ENCODE measurements at regions not wholly inside any gene's neighbourhood (a gene's known extent, or its start where the extent isn't known, plus 50 kb on each side); places are given as distances from the start of the nearest gene placed in this dataset.

DNA sequence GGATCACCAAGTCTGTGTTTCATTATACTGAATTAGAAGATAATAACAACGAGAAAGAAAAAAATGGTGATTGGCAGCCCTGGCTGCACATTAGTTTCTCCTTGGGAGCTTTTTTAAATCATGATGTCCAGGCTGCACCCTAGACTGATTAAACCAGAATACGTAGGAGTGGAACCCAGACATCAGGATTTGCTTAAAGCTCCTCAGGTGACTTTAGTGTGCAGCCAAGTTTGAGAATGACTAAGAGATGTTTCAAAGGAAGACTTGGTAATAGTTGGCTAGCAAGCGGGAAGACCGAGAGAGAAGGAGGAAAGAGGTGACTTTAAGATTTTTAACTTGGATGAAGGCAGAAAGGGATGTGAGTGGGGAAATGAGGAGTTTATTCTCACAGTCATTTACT, 71.4 kb upstream of the SERP2 start:
- FAIRE-seq (no peak), DNase-seq (no peak)
- no peak overlapping the region for H3K4me3 ChIP-seq (ENCODE audit: low read length in 3 of 3)
- H3K27ac ChIP-seq (ENCODE audit: low read depth in 2 of 2, low read length in 2 of 2): no peak overlapping the region
- no peaks in the 10 kb centered on the region for H3K36me3 ChIP-seq (ENCODE audit: control insufficient read depth in 2 of 3, insufficient read depth in 3 of 3, low read length in 3 of 3)
- intact Hi-C loops (cut with DNase I): no loop called here
- TF ChIP-seq, protein P1, sequence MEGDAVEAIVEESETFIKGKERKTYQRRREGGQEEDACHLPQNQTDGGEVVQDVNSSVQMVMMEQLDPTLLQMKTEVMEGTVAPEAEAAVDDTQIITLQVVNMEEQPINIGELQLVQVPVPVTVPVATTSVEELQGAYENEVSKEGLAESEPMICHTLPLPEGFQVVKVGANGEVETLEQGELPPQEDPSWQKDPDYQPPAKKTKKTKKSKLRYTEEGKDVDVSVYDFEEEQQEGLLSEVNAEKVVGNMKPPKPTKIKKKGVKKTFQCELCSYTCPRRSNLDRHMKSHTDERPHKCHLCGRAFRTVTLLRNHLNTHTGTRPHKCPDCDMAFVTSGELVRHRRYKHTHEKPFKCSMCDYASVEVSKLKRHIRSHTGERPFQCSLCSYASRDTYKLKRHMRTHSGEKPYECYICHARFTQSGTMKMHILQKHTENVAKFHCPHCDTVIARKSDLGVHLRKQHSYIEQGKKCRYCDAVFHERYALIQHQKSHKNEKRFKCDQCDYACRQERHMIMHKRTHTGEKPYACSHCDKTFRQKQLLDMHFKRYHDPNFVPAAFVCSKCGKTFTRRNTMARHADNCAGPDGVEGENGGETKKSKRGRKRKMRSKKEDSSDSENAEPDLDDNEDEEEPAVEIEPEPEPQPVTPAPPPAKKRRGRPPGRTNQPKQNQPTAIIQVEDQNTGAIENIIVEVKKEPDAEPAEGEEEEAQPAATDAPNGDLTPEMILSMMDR (IDR thresholded peaks at IDR 0.05; ENCODE audit: borderline replicate concordance, extremely low read depth, insufficient read depth): no peak
- H3K27me3 ChIP-seq (ENCODE audit: control insufficient read depth, insufficient read depth, low read length): no peaks in the 10 kb centered on the region
- H3K9ac ChIP-seq (ENCODE audit: low read length in 3 of 3): no peak overlapping the region
- no peaks in the 10 kb centered on the region for H3K9me3 ChIP-seq (ENCODE audit: control insufficient read depth in 2 of 3, insufficient read depth in 1 of 3, low read length in 3 of 3)
- H3K4me1 ChIP-seq (ENCODE audit: control insufficient read depth in 2 of 3, insufficient read depth in 2 of 3, low read depth in 1 of 3, low read length in 3 of 3): peaks cover 5 to 12% (median 8%) of the 10 kb centered on the region in 3 donors

DNA sequence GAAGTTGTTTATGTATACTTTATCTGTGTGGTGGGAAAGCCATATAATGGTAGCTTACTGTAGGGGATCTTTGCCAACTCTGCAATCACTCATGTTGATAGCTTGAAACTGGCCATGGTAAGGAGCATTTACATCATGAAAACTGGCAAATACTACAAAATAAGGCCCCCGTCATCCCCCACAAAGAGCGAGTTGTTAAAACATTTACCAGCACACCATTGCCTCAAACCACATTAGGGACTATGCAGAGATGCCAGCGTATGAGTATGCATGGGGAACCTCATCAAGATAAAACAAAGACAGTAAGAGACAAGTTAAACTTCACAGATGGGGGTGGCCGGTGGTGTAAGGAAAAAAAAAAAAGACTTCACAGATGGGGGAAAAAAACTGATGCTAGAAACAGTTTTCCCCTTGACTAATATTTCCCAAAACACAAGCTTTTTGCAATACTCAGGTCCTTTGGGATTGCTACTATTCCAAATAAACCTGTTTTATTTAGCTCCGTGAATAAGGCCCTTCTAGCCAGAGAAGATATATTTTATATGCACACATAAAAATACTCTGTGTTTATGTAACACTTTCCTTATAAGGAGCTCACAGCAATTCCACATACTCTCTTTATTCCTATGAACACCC, 70.6 kb upstream of the SERP2 start:
- Histone ChIP-seq H3K4me1 (ENCODE audit: control insufficient read depth in 2 of 3, insufficient read depth in 2 of 3, low read depth in 1 of 3, low read length in 3 of 3) (peaks cover 5 to 12% (median 8%) of the 10 kb centered on the region in 3 donors), H3K27ac (ENCODE audit: low read depth in 2 of 2, low read length in 2 of 2) (no peak overlapping the region), H3K4me3 (ENCODE audit: low read length in 3 of 3) (no peak overlapping the region), H3K36me3 (ENCODE audit: control insufficient read depth in 2 of 3, insufficient read depth in 3 of 3, low read length in 3 of 3) (no peaks in the 10 kb centered on the region), H3K9ac (ENCODE audit: low read length in 3 of 3) (no peak overlapping the region), H3K9me3 (ENCODE audit: control insufficient read depth in 2 of 3, insufficient read depth in 1 of 3, low read length in 3 of 3) (no peaks in the 10 kb centered on the region), H3K27me3 (ENCODE audit: control insufficient read depth, insufficient read depth, low read length) (no peaks in the 10 kb centered on the region)
- FAIRE-seq (no peak), DNase-seq (peak in 1 of 5 donors; percentile 17)
- TF ChIP-seq, protein P1 (IDR thresholded peaks at IDR 0.05; ENCODE audit: borderline replicate concordance, extremely low read depth, insufficient read depth): no peak
- intact Hi-C loops (cut with DNase I): no loop called here

DNA sequence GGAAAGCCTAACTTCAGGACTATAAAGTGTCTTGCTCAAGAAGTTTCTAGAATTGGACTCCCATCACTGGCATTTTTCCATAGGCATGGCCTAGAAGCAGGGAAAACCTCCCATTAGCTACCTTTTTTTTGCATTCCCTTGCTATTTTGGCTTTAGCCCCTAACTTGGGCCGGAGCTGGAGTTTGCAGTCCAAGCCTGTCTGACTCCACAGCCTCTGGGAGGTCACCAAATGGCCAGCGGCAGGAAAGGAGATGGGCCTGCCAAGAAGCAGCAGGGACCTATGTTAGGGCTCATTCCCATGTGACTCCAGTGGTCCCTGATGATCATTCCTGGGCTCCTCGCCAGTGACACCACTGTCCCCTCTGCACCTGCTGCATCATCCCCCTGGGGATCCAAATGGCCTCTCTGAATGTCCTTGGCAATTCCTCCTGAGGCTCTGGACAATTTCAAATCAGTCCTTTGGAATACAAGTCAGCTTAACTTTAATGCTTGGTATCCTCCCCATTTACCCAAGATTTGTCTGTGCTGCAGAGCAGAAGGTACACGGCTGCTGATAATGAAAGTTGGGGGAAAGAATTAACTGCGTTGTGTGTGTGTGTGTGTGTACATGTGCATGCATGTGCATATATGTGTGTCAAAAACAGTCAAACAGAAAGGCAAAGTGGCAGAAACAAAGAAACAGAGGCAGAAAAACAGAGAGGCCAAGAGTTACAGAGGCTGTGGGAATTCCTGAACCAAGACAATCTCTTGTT, 69.8 kb upstream of the SERP2 start:
- Histone ChIP-seq H3K36me3 (ENCODE audit: control insufficient read depth in 2 of 3, insufficient read depth in 3 of 3, low read length in 3 of 3) (no peaks in the 10 kb centered on the region), H3K9me3 (ENCODE audit: control insufficient read depth in 2 of 3, insufficient read depth in 1 of 3, low read length in 3 of 3) (no peaks in the 10 kb centered on the region), H3K27me3 (ENCODE audit: control insufficient read depth, insufficient read depth, low read length) (no peaks in the 10 kb centered on the region), H3K4me1 (ENCODE audit: control insufficient read depth in 2 of 3, insufficient read depth in 2 of 3, low read depth in 1 of 3, low read length in 3 of 3) (peaks cover 5 to 12% (median 8%) of the 10 kb centered on the region in 3 donors), H3K9ac (ENCODE audit: low read length in 3 of 3) (no peak overlapping the region), H3K27ac (ENCODE audit: low read depth in 2 of 2, low read length in 2 of 2) (no peak overlapping the region), H3K4me3 (ENCODE audit: low read length in 3 of 3) (no peak overlapping the region)
- peak in 2 of 5 donors; percentile 61 to 82 for DNase-seq
- no peak for FAIRE-seq
- TF ChIP-seq, protein P1 (IDR thresholded peaks at IDR 0.05; ENCODE audit: borderline replicate concordance, extremely low read depth, insufficient read depth): no peak
- intact Hi-C loops (cut with DNase I): no loop called here

Measured in kidney (tissue), 13 donors.